ENCODE measurements at regions not wholly inside any gene's neighbourhood (a gene's known extent, or its start where the extent isn't known, plus 50 kb on each side); places are given as distances from the start of the nearest gene placed in this dataset.
"Not testable (repeated sequence)": the region's sequence is repeated elsewhere in the genome, so short reads cannot be mapped to it uniquely, and the experiment has no call there.

- DNase-seq: no peak
- Mint-ChIP-seq H3K4me1 (no peaks in the 10 kb centered on the region), H3K4me3 (no peak overlapping the region), H3K36me3 (no peaks in the 10 kb centered on the region), H3K27me3 (no peaks in the 10 kb centered on the region), H3K27ac (no peak overlapping the region), H3K9me3 (ENCODE audit: low read depth) (peaks cover 7% of the 10 kb centered on the region)
- CTCF ChIA-PET: no interaction called here
- no peak for ATAC-seq
Measured at GRCh38 chr7:81206667-81207360, 288.0 kb upstream of the SEMA3C start.

GRCh38 chr7:81206217-81206616 is 287.4 kb upstream of the SEMA3C start:
- no peak for ATAC-seq

GRCh38 chr7:81201188-81201587 is 282.3 kb upstream of the SEMA3C start:
- no peaks in the 10 kb centered on the region for H3K4me1 Mint-ChIP-seq
- H3K4me3 Mint-ChIP-seq: no peak overlapping the region
- CTCF ChIA-PET: no interaction called here
- peaks cover 10% of the 10 kb centered on the region for H3K9me3 Mint-ChIP-seq (ENCODE audit: low read depth)
- no peak for DNase-seq
- ATAC-seq: no peak
- H3K27me3 Mint-ChIP-seq: no peaks in the 10 kb centered on the region
- H3K27ac Mint-ChIP-seq: no peak overlapping the region
- H3K36me3 Mint-ChIP-seq: no peaks in the 10 kb centered on the region

More at GRCh38 chr7:81206217-81206616, 287.4 kb upstream of the SEMA3C start:
- Mint-ChIP-seq H3K4me3 (no peak overlapping the region), H3K27ac (no peak overlapping the region), H3K4me1 (no peaks in the 10 kb centered on the region), H3K9me3 (ENCODE audit: low read depth) (peaks cover 8% of the 10 kb centered on the region), H3K27me3 (no peaks in the 10 kb centered on the region), H3K36me3 (no peaks in the 10 kb centered on the region)
- no peak for DNase-seq
- CTCF ChIA-PET: no interaction called here

GRCh38 chr7:81198766-81199165 is 279.9 kb upstream of the SEMA3C start:
- no peak for DNase-seq
- CTCF ChIA-PET: no interaction called here

GRCh38 chr7:81197266-81197665 is 278.4 kb upstream of the SEMA3C start:
- H3K4me3 Mint-ChIP-seq: no peak overlapping the region

More at GRCh38 chr7:81198766-81199165, 279.9 kb upstream of the SEMA3C start:
- ATAC-seq: no peak
- Mint-ChIP-seq H3K9me3 (ENCODE audit: low read depth) (peaks cover 6% of the 10 kb centered on the region), H3K27me3 (no peaks in the 10 kb centered on the region), H3K4me1 (no peaks in the 10 kb centered on the region), H3K27ac (no peak overlapping the region), H3K36me3 (no peaks in the 10 kb centered on the region), H3K4me3 (no peak overlapping the region)

GRCh38 chr7:81195033-81195432 is 276.2 kb upstream of the SEMA3C start:
- Mint-ChIP-seq H3K27ac (no peak overlapping the region), H3K4me1 (no peaks in the 10 kb centered on the region), H3K9me3 (ENCODE audit: low read depth) (peaks cover 11% of the 10 kb centered on the region), H3K4me3 (no peak overlapping the region), H3K36me3 (no peaks in the 10 kb centered on the region), H3K27me3 (no peaks in the 10 kb centered on the region)
- no peak for DNase-seq
- CTCF ChIA-PET: no interaction called here
- no peak for ATAC-seq

More at GRCh38 chr7:81197266-81197665, 278.4 kb upstream of the SEMA3C start:
- no peaks in the 10 kb centered on the region for H3K4me1 Mint-ChIP-seq
- peaks cover 13% of the 10 kb centered on the region for H3K9me3 Mint-ChIP-seq (ENCODE audit: low read depth)
- CTCF ChIA-PET: no interaction called here
- no peak for ATAC-seq
- H3K27ac Mint-ChIP-seq: no peak overlapping the region
- H3K27me3 Mint-ChIP-seq: no peaks in the 10 kb centered on the region
- no peaks in the 10 kb centered on the region for H3K36me3 Mint-ChIP-seq
- no peak for DNase-seq

- no peaks in the 10 kb centered on the region for H3K4me1 Mint-ChIP-seq
- no peak for ATAC-seq
- peaks cover 10% of the 10 kb centered on the region for H3K9me3 Mint-ChIP-seq (ENCODE audit: low read depth)
- CTCF ChIA-PET: no interaction called here
- H3K36me3 Mint-ChIP-seq: no peaks in the 10 kb centered on the region
- H3K27ac Mint-ChIP-seq: no peak overlapping the region
- H3K27me3 Mint-ChIP-seq: no peaks in the 10 kb centered on the region
- no peak overlapping the region for H3K4me3 Mint-ChIP-seq
- DNase-seq: no peak
Measured at GRCh38 chr7:81190997-81191768, 272.3 kb upstream of the SEMA3C start.

GRCh38 chr7:81187753-81188152 is 268.9 kb upstream of the SEMA3C start:
- Mint-ChIP-seq H3K4me1 (no peaks in the 10 kb centered on the region), H3K27ac (no peak overlapping the region), H3K9me3 (ENCODE audit: low read depth) (peaks cover 2% of the 10 kb centered on the region), H3K4me3 (no peak overlapping the region), H3K27me3 (no peaks in the 10 kb centered on the region), H3K36me3 (no peaks in the 10 kb centered on the region)
- ATAC-seq (no peak), DNase-seq (no peak)
- CTCF ChIA-PET: no interaction called here

GRCh38 chr7:81186691-81187090 is 267.8 kb upstream of the SEMA3C start:
- ATAC-seq: no peak
- H3K4me3 Mint-ChIP-seq: no peak overlapping the region
- H3K36me3 Mint-ChIP-seq: no peaks in the 10 kb centered on the region
- H3K27me3 Mint-ChIP-seq: no peaks in the 10 kb centered on the region
- H3K27ac Mint-ChIP-seq: no peak overlapping the region
- no peak for DNase-seq
- no peaks in the 10 kb centered on the region for H3K4me1 Mint-ChIP-seq
- peaks cover 5% of the 10 kb centered on the region for H3K9me3 Mint-ChIP-seq (ENCODE audit: low read depth)
- CTCF ChIA-PET: no interaction called here

- DNase-seq: no peak
- CTCF ChIA-PET: no interaction called here
- H3K36me3 Mint-ChIP-seq: no peaks in the 10 kb centered on the region
Measured at GRCh38 chr7:81185072-81185471, 266.2 kb upstream of the SEMA3C start.

GRCh38 chr7:81183326-81183725 is 264.5 kb upstream of the SEMA3C start:
- peaks cover 5% of the 10 kb centered on the region for H3K9me3 Mint-ChIP-seq (ENCODE audit: low read depth)
- H3K27ac Mint-ChIP-seq: no peak overlapping the region
- H3K27me3 Mint-ChIP-seq: no peaks in the 10 kb centered on the region
- H3K4me1 Mint-ChIP-seq: no peaks in the 10 kb centered on the region
- H3K36me3 Mint-ChIP-seq: no peaks in the 10 kb centered on the region
- H3K4me3 Mint-ChIP-seq: no peak overlapping the region
- no peak for DNase-seq
- ATAC-seq: no peak
- CTCF ChIA-PET: no interaction called here

More at GRCh38 chr7:81185072-81185471, 266.2 kb upstream of the SEMA3C start:
- Mint-ChIP-seq H3K4me3 (no peak overlapping the region), H3K27me3 (no peaks in the 10 kb centered on the region), H3K4me1 (no peaks in the 10 kb centered on the region), H3K27ac (no peak overlapping the region), H3K9me3 (ENCODE audit: low read depth) (peaks cover 5% of the 10 kb centered on the region)
- ATAC-seq: no peak

- ATAC-seq; H3K9me3 Mint-ChIP-seq (ENCODE audit: low read depth); H3K36me3 Mint-ChIP-seq; H3K4me1 Mint-ChIP-seq; DNase-seq; CTCF ChIA-PET; H3K27me3 Mint-ChIP-seq; H3K27ac Mint-ChIP-seq; H3K4me3 Mint-ChIP-seq: not testable (repeated sequence)
Measured at GRCh38 chr7:81182056-81182455, 263.2 kb upstream of the SEMA3C start.

- H3K4me3 Mint-ChIP-seq: no peak overlapping the region
- no peaks in the 10 kb centered on the region for H3K27me3 Mint-ChIP-seq
- DNase-seq: no peak
- no peaks in the 10 kb centered on the region for H3K4me1 Mint-ChIP-seq
- ATAC-seq: no peak
- H3K36me3 Mint-ChIP-seq: no peaks in the 10 kb centered on the region
- H3K27ac Mint-ChIP-seq: no peak overlapping the region
- CTCF ChIA-PET: no interaction called here
- peaks cover 5% of the 10 kb centered on the region for H3K9me3 Mint-ChIP-seq (ENCODE audit: low read depth)
Measured at GRCh38 chr7:81181066-81181465, 262.2 kb upstream of the SEMA3C start.

- Mint-ChIP-seq H3K36me3 (no peaks in the 10 kb centered on the region), H3K27ac (no peak overlapping the region), H3K4me1 (no peaks in the 10 kb centered on the region), H3K27me3 (no peaks in the 10 kb centered on the region), H3K9me3 (ENCODE audit: low read depth) (peaks cover 5% of the 10 kb centered on the region), H3K4me3 (no peak overlapping the region)
- DNase-seq (no peak), ATAC-seq (no peak)
- CTCF ChIA-PET: no interaction called here
Measured at GRCh38 chr7:81180573-81180972, 261.7 kb upstream of the SEMA3C start.
